MCF 10A (cell line): ENCODE measurements at regions not wholly inside any gene's neighbourhood (a gene's known extent, or its start where the extent isn't known, plus 50 kb on each side); places are given as distances from the start of the nearest gene placed in this dataset.

ENCODE experiments used
- BruUV-seq: library from RNA; stranded (reverse); fragments of 400-500 nt; replicated peaks from 2 replicates; lab custom pipeline; 2021; lab: Mats Ljungman, UMichigan
- CTCF ChIA-PET: fragments of 300-600 bp; sonication (Branson Sonifier 250); formaldehyde crosslinking; extraction: SDS; loops from one replicate; lab custom pipeline; 2021; ENCODE audit warnings: antibody characterized with exemption, inconsistent platforms; lab: Yijun Ruan, JAX
- POLR2A ChIA-PET: fragments of 300-600, 350-650 bp; sonication (Branson Sonifier 250); formaldehyde crosslinking; extraction: SDS; loops from one replicate; lab custom pipeline; 2020; ENCODE audit warnings: antibody characterized with exemption, inconsistent platforms; lab: Yijun Ruan, JAX
- DNase-seq: peaks from one replicate; pipeline ENCODE4 v3.0.0-alpha.2; 2018; ENCODE audit not compliant: unreplicated experiment
- H3K27ac Mint-ChIP-seq: one replicate; pipeline ENCODE4 v1.8.0; 2022; ENCODE audit warnings: mild to moderate bottlenecking, low read depth, mixed read lengths; ENCODE audit not compliant: unreplicated experiment
- H3K27me3 Mint-ChIP-seq: one replicate; pipeline ENCODE4 v1.8.0; 2022; ENCODE audit warnings: mixed read lengths; ENCODE audit not compliant: insufficient read depth, unreplicated experiment
- H3K36me3 Mint-ChIP-seq: one replicate; pipeline ENCODE4 v1.8.0; 2022; ENCODE audit warnings: mild to moderate bottlenecking, moderate library complexity, mixed read lengths; ENCODE audit not compliant: insufficient read depth, unreplicated experiment
- H3K4me1 Mint-ChIP-seq: one replicate; pipeline ENCODE4 v1.8.0; 2022; ENCODE audit warnings: mixed read lengths; ENCODE audit not compliant: insufficient read depth, unreplicated experiment
- H3K4me3 Mint-ChIP-seq: one replicate; pipeline ENCODE4 v1.8.0; 2022; ENCODE audit warnings: mild to moderate bottlenecking, moderate library complexity, mixed read lengths; ENCODE audit not compliant: unreplicated experiment
- H3K9me3 Mint-ChIP-seq: one replicate; pipeline ENCODE4 v1.8.0; 2022; ENCODE audit warnings: mixed read lengths; ENCODE audit not compliant: unreplicated experiment
- intact Hi-C: fragments of 100-400 bp; cut with micrococcal nuclease; formaldehyde crosslinking; loops from 2 replicates; pipeline ENCODE4 v1.14.1; 2022
- TF ChIP-seq, protein P1 (sequence below): fragments of 200-600 bp; IDR thresholded peaks from one replicate; pipeline ENCODE4 v1.8.0; 2022; ENCODE audit warnings: antibody characterized with exemption, mild to moderate bottlenecking; ENCODE audit not compliant: unreplicated experiment

DNA sequence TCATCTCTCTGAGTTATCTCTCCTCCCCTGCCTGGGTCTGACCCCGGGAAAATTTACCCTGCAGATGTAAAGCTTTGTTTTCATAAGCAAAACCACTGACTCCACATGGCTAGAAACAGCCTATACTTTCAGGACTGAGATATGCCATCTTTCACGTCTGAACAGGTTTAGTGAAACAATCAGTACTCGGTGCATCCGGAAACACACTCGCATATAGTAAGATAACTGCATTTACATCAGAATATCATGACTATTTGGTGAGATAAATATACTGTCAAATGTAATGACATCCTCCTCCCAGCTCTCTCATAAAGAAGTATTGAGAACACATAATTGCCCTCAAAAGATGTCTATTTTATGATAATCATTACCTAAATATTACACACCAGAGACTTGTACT, 172.8 kb downstream of the EFNB2 start:
- Mint-ChIP-seq H3K4me3 (no peak overlapping the region), H3K9me3 (no peaks in the 10 kb centered on the region), H3K4me1 (no peaks in the 10 kb centered on the region), H3K27ac (no peak overlapping the region), H3K27me3 (no peaks in the 10 kb centered on the region), H3K36me3 (no peaks in the 10 kb centered on the region)
- TF ChIP-seq, protein P1, sequence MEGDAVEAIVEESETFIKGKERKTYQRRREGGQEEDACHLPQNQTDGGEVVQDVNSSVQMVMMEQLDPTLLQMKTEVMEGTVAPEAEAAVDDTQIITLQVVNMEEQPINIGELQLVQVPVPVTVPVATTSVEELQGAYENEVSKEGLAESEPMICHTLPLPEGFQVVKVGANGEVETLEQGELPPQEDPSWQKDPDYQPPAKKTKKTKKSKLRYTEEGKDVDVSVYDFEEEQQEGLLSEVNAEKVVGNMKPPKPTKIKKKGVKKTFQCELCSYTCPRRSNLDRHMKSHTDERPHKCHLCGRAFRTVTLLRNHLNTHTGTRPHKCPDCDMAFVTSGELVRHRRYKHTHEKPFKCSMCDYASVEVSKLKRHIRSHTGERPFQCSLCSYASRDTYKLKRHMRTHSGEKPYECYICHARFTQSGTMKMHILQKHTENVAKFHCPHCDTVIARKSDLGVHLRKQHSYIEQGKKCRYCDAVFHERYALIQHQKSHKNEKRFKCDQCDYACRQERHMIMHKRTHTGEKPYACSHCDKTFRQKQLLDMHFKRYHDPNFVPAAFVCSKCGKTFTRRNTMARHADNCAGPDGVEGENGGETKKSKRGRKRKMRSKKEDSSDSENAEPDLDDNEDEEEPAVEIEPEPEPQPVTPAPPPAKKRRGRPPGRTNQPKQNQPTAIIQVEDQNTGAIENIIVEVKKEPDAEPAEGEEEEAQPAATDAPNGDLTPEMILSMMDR: no peak
- DNase-seq: no peak
- ChIA-PET CTCF (no interaction called here), POLR2A (interaction anchor here (0.6 kb wide), 1 partner anchor 11 kb away, joined by 3 read pairs; no protein-coding TSS in a partner anchor)
- intact Hi-C loops: no loop called here
- BruUV-seq: no TSS peak

DNA sequence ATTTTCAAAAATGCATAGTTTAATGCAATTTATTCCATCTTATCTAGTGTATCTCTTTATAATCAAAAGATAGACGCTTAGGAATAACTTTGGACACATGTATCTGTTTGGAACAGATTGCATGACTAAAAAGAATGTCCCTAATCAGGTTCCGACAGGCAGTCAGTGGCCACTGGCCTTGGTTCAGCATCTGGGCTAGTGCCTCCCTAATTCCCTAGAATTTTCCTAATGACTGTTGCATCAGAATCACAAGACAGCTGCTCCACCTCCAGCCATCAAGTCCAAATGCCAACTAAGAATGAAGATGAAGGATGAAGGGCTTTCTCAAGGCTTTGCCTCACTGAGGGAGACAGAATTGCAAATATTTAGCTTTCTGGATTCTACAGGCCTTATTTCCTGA, 173.8 kb downstream of the EFNB2 start:
- Mint-ChIP-seq H3K27ac (no peak overlapping the region), H3K4me3 (no peak overlapping the region), H3K4me1 (peaks cover 4% of the 10 kb centered on the region), H3K27me3 (no peaks in the 10 kb centered on the region), H3K36me3 (no peaks in the 10 kb centered on the region), H3K9me3 (no peaks in the 10 kb centered on the region)
- intact Hi-C loops: no loop called here
- ChIA-PET POLR2A (no interaction called here), CTCF (interaction anchor here (0.6 kb wide), 1 partner anchor 488 kb away, joined by 3 read pairs; no protein-coding TSS in a partner anchor)
- no TSS peak for BruUV-seq
- DNase-seq: no peak
- TF ChIP-seq, protein P1: no peak

DNA sequence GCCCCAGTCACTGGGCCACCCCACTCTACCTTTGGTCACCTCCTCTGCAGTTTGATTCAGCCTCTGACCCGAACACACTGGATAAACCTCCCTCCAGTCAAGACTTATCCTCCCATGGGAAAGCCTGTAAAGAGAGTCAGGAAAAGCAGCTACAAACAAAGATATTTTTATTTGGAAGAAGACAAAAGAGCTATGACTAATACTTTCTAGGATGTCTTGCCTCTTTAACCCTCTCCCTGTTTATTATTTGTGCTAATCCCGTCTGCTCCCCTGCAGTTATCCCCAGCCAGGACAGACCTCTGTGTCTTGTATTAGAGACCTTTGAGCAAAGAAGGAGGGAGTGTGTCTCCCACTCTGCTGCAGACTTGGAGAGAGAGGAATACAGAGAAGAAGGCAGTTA, 178.3 kb downstream of the EFNB2 start:
- BruUV-seq: no TSS peak

DNA sequence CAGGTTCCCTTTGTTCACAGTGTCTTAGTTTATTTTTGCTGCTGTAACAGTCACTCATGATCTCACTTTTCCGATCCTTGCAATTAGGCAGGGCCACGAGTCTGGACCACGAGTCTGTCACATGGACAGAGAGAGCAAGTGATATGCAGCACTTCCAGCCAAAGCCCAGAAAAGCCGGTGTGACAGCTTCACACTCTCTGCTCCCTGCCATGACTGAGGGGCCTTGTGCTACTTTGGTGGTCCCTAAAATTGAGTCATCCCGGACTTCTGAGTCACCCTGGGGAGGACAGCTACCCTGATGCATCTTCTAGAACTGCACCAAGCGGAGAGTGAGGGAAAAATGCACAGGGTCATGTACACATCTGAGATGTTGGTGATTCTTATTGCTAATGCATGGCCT, 179.6 kb downstream of the EFNB2 start:
- Mint-ChIP-seq H3K9me3 (no peaks in the 10 kb centered on the region), H3K4me1 (peaks cover 4% of the 10 kb centered on the region), H3K27me3 (no peaks in the 10 kb centered on the region), H3K4me3 (no peak overlapping the region), H3K36me3 (no peaks in the 10 kb centered on the region), H3K27ac (no peak overlapping the region)
- BruUV-seq: no TSS peak
- DNase-seq: no peak
- TF ChIP-seq, protein P1: no peak
- ChIA-PET CTCF (no interaction called here), POLR2A (no interaction called here)
- intact Hi-C loops: no loop called here

More for the DNA sequence above, 178.3 kb downstream of the EFNB2 start:
- H3K27me3 Mint-ChIP-seq: no peaks in the 10 kb centered on the region
- peaks cover 4% of the 10 kb centered on the region for H3K4me1 Mint-ChIP-seq
- no peaks in the 10 kb centered on the region for H3K9me3 Mint-ChIP-seq
- DNase-seq: no peak
- ChIA-PET CTCF (interaction anchor here (0.6 kb wide), 1 partner anchor 379 kb away, joined by 4 read pairs; no protein-coding TSS in a partner anchor), POLR2A (no interaction called here)
- H3K27ac Mint-ChIP-seq: no peak overlapping the region
- no peak overlapping the region for H3K4me3 Mint-ChIP-seq
- intact Hi-C loops: no loop called here
- no peaks in the 10 kb centered on the region for H3K36me3 Mint-ChIP-seq
- TF ChIP-seq, protein P1: no peak
